ENCODE measurements at regions not wholly inside any gene's neighbourhood (a gene's known extent, or its start where the extent isn't known, plus 50 kb on each side); places are given as distances from the start of the nearest gene placed in this dataset.

DNA sequence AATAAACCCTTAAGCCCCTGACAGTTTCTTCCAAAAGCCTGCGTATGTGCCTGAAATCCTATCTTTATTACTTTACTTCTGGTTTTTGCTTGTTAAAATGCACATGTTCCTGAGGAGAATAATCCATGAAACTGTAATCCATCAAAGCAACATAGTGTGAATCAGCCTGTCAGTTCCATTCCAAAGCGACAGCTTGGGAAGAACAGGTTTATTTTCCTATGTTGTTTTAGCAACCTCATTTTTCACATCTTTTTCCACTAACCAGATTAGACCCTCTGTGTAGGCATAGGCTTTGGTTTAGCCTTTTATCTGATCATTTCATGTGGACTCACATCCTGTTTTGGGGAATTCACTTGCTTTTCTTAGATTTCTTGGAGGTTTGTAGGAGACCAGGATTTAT lies 988.0 kb downstream of the SQOR start:
- POLR2A ChIA-PET = no interaction called here
- Histone ChIP-seq H3K27ac (no peak overlapping the region), H3K9me3 (no peaks in the 10 kb centered on the region), H3K4me1 (no peaks in the 10 kb centered on the region), H3K4me2 (no peak overlapping the region), H3K4me3 (no peak overlapping the region)
- TF ChIP-seq GATA3 (IDR thresholded peaks at IDR 0.05; ENCODE audit: borderline replicate concordance) (no peak), USF2 (IDR thresholded peaks at IDR 0.05) (no peak), MYC (IDR thresholded peaks at IDR 0.05; ENCODE audit: borderline replicate concordance, low read length) (no peak), RNF2 (IDR thresholded peaks at IDR 0.05; ENCODE audit: borderline replicate concordance, low read depth) (no peak), ATOH8 (CRISPR knock-in tag; IDR thresholded peaks at IDR 0.05; ENCODE audit: low read depth) (no peak), HOXB5 (CRISPR knock-in tag; IDR thresholded peaks at IDR 0.05) (no peak)
- CTCF ChIA-PET = no interaction called here
- ATAC-seq (no peak), DNase-seq (ENCODE audit: low read depth in 1 of 2, low spot score in 1 of 2) (no peak), FAIRE-seq (no peak)
- WGBS (ENCODE audit: missing lambda C conversion rate) = 8% methylated on average over 2 of the region's 2 CpGs

DNA sequence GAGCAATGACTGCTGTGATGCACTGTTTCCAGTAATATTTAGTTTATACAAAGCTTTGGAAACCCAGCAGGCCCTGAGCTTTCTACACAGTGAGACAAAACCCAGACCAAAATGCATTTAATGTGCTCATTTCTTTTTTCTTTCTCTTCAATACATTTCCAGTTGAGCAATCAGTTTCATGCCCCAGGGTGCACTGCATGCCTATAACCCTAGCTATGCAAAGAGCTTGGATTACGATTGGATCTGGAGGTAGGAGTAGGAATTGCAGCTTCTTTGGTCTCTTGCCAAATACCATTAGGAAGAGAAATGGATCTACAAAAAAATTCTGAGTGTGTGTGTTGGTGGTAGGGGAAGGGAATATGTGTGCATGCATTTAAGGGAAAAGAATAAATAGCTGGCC lies 1001.4 kb downstream of the SQOR start:
- no peak for DNase-seq (ENCODE audit: low read depth in 1 of 2, low spot score in 1 of 2)

GRCh38 chr15:46644501-46645481 lies 1010.0 kb downstream of the SQOR start:
- Histone ChIP-seq H3K9me3 (no peaks in the 10 kb centered on the region), H3K4me1 (no peaks in the 10 kb centered on the region), H3K4me3 (no peak overlapping the region), H3K27ac (no peak overlapping the region), H3K4me2 (no peak overlapping the region)
- 2% methylated on average over 4 of the region's 4 CpGs for WGBS (ENCODE audit: missing lambda C conversion rate)
- TF ChIP-seq RNF2 (IDR thresholded peaks at IDR 0.05; ENCODE audit: borderline replicate concordance, low read depth) (no peak), CHD2 (IDR thresholded peaks at IDR 0.05; ENCODE audit: low read length, partially characterized antibody) (no peak), POLR2A (IDR thresholded peaks at IDR 0.05; ENCODE audit: low read length) (no peak), ZNF302 (CRISPR knock-in tag; IDR thresholded peaks at IDR 0.05) (no peak), MAZ (IDR thresholded peaks at IDR 0.05; ENCODE audit: borderline replicate concordance, low read depth, low read length) (no peak), HOXA7 (CRISPR knock-in tag; IDR thresholded peaks at IDR 0.05) (no peak), GATA3 (IDR thresholded peaks at IDR 0.05; ENCODE audit: borderline replicate concordance) (no peak), MAX (IDR thresholded peaks at IDR 0.05) (no peak), POLR2AphosphoS2 (conservative IDR thresholded peaks at IDR 0.05; ENCODE audit: low read length) (no peak)
- TF ChIP-seq, protein P1, sequence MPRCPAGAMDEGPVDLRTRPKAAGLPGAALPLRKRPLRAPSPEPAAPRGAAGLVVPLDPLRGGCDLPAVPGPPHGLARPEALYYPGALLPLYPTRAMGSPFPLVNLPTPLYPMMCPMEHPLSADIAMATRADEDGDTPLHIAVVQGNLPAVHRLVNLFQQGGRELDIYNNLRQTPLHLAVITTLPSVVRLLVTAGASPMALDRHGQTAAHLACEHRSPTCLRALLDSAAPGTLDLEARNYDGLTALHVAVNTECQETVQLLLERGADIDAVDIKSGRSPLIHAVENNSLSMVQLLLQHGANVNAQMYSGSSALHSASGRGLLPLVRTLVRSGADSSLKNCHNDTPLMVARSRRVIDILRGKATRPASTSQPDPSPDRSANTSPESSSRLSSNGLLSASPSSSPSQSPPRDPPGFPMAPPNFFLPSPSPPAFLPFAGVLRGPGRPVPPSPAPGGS (IDR thresholded peaks at IDR 0.05) = no peak
- FAIRE-seq = no peak
- no peak for ATAC-seq
- DNase-seq (ENCODE audit: low read depth in 1 of 2, low spot score in 1 of 2) = no peak
- CTCF ChIA-PET = no interaction called here
- POLR2A ChIA-PET = no interaction called here

More for the DNA sequence above, 1001.4 kb downstream of the SQOR start:
- no peak overlapping the region for H3K4me3 ChIP-seq
- H3K4me2 ChIP-seq = no peak overlapping the region
- ChIA-PET POLR2A (no interaction called here), CTCF (interaction anchor here (0.5 kb wide), 1 partner anchor 12 kb away, joined by 3 read pairs; no protein-coding TSS in a partner anchor)
- H3K4me1 ChIP-seq = no peaks in the 10 kb centered on the region
- 0% methylated on average over 1 of the region's 1 CpG for WGBS (ENCODE audit: missing lambda C conversion rate)
- no peak for FAIRE-seq
- no peak for TF ChIP-seq ESRRA (IDR thresholded peaks at IDR 0.05; ENCODE audit: borderline replicate concordance, low read length)
- no peak for TF ChIP-seq PHF8 (IDR thresholded peaks at IDR 0.05; ENCODE audit: borderline replicate concordance, low read depth)
- no peak for TF ChIP-seq EP300 (IDR thresholded peaks at IDR 0.05)
- no peak for TF ChIP-seq EHMT2 (IDR thresholded peaks at IDR 0.05; ENCODE audit: low read depth)
- TF ChIP-seq MAX (IDR thresholded peaks at IDR 0.05) = no peak
- no peak for TF ChIP-seq JUN (IDR thresholded peaks at IDR 0.05)
- no peak for TF ChIP-seq BHLHE40 (IDR thresholded peaks at IDR 0.05; ENCODE audit: low read depth, low read length)
- no peak for TF ChIP-seq PBX3 (IDR thresholded peaks at IDR 0.05)
- TF ChIP-seq MYC (IDR thresholded peaks at IDR 0.05; ENCODE audit: borderline replicate concordance, low read length) = no peak
- no peak for TF ChIP-seq HDAC2 (IDR thresholded peaks at IDR 0.05)
- TF ChIP-seq FOSB (CRISPR knock-in tag; IDR thresholded peaks at IDR 0.05) = no peak
- no peak for TF ChIP-seq POLR2AphosphoS2 (conservative IDR thresholded peaks at IDR 0.05; ENCODE audit: low read length)
- no peak for TF ChIP-seq RCOR1 (IDR thresholded peaks at IDR 0.05; ENCODE audit: low read depth, low read length)
- no peak for TF ChIP-seq CBX8 (IDR thresholded peaks at IDR 0.05)
- TF ChIP-seq SREBF2 (IDR thresholded peaks at IDR 0.05) = no peak
- no peak for TF ChIP-seq CHD4 (IDR thresholded peaks at IDR 0.05; ENCODE audit: borderline replicate concordance)
- no peak for TF ChIP-seq HOXB13 (CRISPR knock-in tag; IDR thresholded peaks at IDR 0.05; ENCODE audit: low read depth)
- no peak for TF ChIP-seq HOXA7 (CRISPR knock-in tag; IDR thresholded peaks at IDR 0.05)
- H3K9me3 ChIP-seq = no peaks in the 10 kb centered on the region
- no peak for ATAC-seq
- no peak overlapping the region for H3K27ac ChIP-seq

All from A549 (cell line).